B cell (primary cell): ENCODE measurements at regions not wholly inside any gene's neighbourhood (a gene's known extent, or its start where the extent isn't known, plus 50 kb on each side); places are given as distances from the start of the nearest gene placed in this dataset.

Experiments
- ATAC-seq: fragments of 200-7000 bp; cut with Tn5 transposase; one replicate; pipeline ENCODE4 v1.10.0; 2021; ENCODE audit warnings: low read depth, mild to moderate bottlenecking, moderate number of reproducible peaks, moderate library complexity
- CTCF ChIA-PET: fragments of 350-600 bp; sonication (Branson Sonifier 250); formaldehyde crosslinking; loops from one replicate; lab custom pipeline; 2021; ENCODE audit warnings: antibody characterized with exemption, inconsistent platforms; lab: Charles Lee
- POLR2A ChIA-PET: fragments of 350-600 bp; sonication (Branson Sonifier 250); formaldehyde crosslinking; loops from one replicate; lab custom pipeline; 2021; ENCODE audit warnings: antibody characterized with exemption; lab: Charles Lee
- DNase-seq: peaks from one replicate; pipeline ENCODE4 v3.0.0; 2013
- H2AFZ ChIP-seq: 2 replicates; pipeline ENCODE4 v1.6.1; 2012; ENCODE audit warnings: mild to moderate bottlenecking, low read depth, low read length; ENCODE audit not compliant: insufficient read depth, poor library complexity, severe bottlenecking
- H3K27ac ChIP-seq, 2 donors: 1 replicate in 1 of 2; 2 replicates in 1 of 2; pipeline ENCODE4 v1.5.1; 2012 to 2013; ENCODE audit warnings: low read length in 2 of 2, mild to moderate bottlenecking in 2 of 2, moderate library complexity in 1 of 2
- H3K27me3 ChIP-seq, 4 experiments: fragments of 200-600 bp in 1 of 4; sonication (generic) in 1 of 4; replicated peaks in 1 of 4; 1 replicate in 2 of 4; 2 replicates in 2 of 4; pipeline versions ENCODE4 v1.6.1 to v1.7.0; 2013 to 2016; ENCODE audit warnings: low read length in 3 of 4, mild to moderate bottlenecking in 2 of 4, mixed read lengths in 1 of 4, moderate library complexity in 1 of 4; ENCODE audit not compliant: insufficient read depth in 4 of 4, control insufficient read depth in 3 of 4; ENCODE audit errors: control extremely low read depth in 1 of 4
- H3K36me3 ChIP-seq, 2 experiments: replicated peaks in 1 of 2; 1 replicate in 1 of 2; 2 replicates in 1 of 2; pipeline versions ENCODE4 v1.6.1 to v1.7.1; 2013; ENCODE audit warnings: low read length in 1 of 2; ENCODE audit not compliant: insufficient read depth in 2 of 2, control insufficient read depth in 1 of 2; ENCODE audit errors: control extremely low read depth in 1 of 2, extremely low read depth in 1 of 2
- H3K4me1 ChIP-seq, 2 donors: fragments of 200-600 bp in 1 of 2; sonication (generic) in 1 of 2; 1 replicate in 1 of 2; 2 replicates in 1 of 2; pipeline versions ENCODE4 v1.5.1 to v1.6.1; 2013 to 2017; ENCODE audit warnings: low read length in 2 of 2; ENCODE audit not compliant: control insufficient read depth in 2 of 2, insufficient read depth in 2 of 2
- H3K4me2 ChIP-seq: replicated peaks from 2 replicates; pipeline ENCODE3; 2012; ENCODE audit warnings: mild to moderate bottlenecking, low read depth, low read length; ENCODE audit not compliant: poor library complexity, severe bottlenecking
- H3K4me3 ChIP-seq, 5 experiments: fragments of 200-600 bp in 1 of 5; sonication (generic) in 1 of 5; 1 replicate in 3 of 5; 2 replicates in 2 of 5; pipeline versions ENCODE4 v1.5.1 to v1.7.0; 2011 to 2016; ENCODE audit warnings: low read length in 4 of 5, mild to moderate bottlenecking in 4 of 5, low read depth in 2 of 5, control low read depth in 1 of 5, moderate library complexity in 1 of 5; ENCODE audit not compliant: insufficient read depth in 1 of 5; ENCODE audit errors: control extremely low read depth in 1 of 5, extremely low read depth in 1 of 5
- H3K79me2 ChIP-seq: fragments of 200-600 bp; sonication (generic); one replicate; pipeline ENCODE4 v1.6.0; 2016; ENCODE audit warnings: low read length; ENCODE audit not compliant: control insufficient read depth, insufficient read depth
- H3K9ac ChIP-seq: fragments of 200-600 bp; sonication (generic); 2 replicates; pipeline ENCODE4 v1.6.1; 2017; ENCODE audit warnings: mild to moderate bottlenecking, low read length, moderate library complexity
- H3K9me3 ChIP-seq, 3 donors: one replicate each; pipeline versions ENCODE4 v1.6.1 to v1.7.1; 2013; ENCODE audit warnings: low read length in 2 of 3; ENCODE audit not compliant: control insufficient read depth in 2 of 3, insufficient read depth in 1 of 3; ENCODE audit errors: control extremely low read depth in 1 of 3
- H4K20me1 ChIP-seq: 2 replicates; pipeline ENCODE4 v1.6.0; 2012; ENCODE audit warnings: mild to moderate bottlenecking, low read length; ENCODE audit not compliant: insufficient read depth, control insufficient read depth, poor library complexity, severe bottlenecking
- H3K27ac Mint-ChIP-seq: one replicate; pipeline ENCODE4 v1.8.0; 2021; ENCODE audit warnings: mixed read lengths
- H3K27me3 Mint-ChIP-seq: one replicate; pipeline ENCODE4 v1.8.0; 2021; ENCODE audit warnings: mixed read lengths
- H3K4me1 Mint-ChIP-seq: one replicate; pipeline ENCODE4 v1.8.0; 2021; ENCODE audit warnings: mixed read lengths
- H3K4me3 Mint-ChIP-seq: one replicate; pipeline ENCODE4 v1.8.0; 2021; ENCODE audit warnings: mixed read lengths
- H3K9me3 Mint-ChIP-seq: one replicate; pipeline ENCODE4 v1.8.0; 2022; ENCODE audit warnings: mixed read lengths; ENCODE audit not compliant: insufficient read depth
- EZH2 ChIP-seq: IDR thresholded peaks from 2 replicates; pipeline ENCODE4 v1.6.1; 2012; ENCODE audit warnings: borderline replicate concordance, low read depth, mild to moderate bottlenecking, moderate library complexity, low read length; ENCODE audit not compliant: insufficient read depth, poor library complexity, severe bottlenecking
- WGBS: methylation state at CpG from one replicate; pipeline ENCODE4 v1.1.5; 2013; ENCODE audit warnings: missing lambda C conversion rate; ENCODE audit not compliant: insufficient coverage; 5-methylcytosine and 5-hydroxymethylcytosine counted together
- intact Hi-C: fragments of 100-400 bp; cut with micrococcal nuclease; formaldehyde crosslinking; loops from one replicate; pipeline ENCODE4 v1.10.0; 2022
- TF ChIP-seq, protein P1 (sequence below): fragments of 200-600 bp; IDR thresholded peaks from one replicate; pipeline ENCODE4 v1.8.0; 2022; ENCODE audit warnings: antibody characterized with exemption, mild to moderate bottlenecking

- H3K9me3 Mint-ChIP-seq, result no peaks in the 10 kb centered on the region
- intact Hi-C loops, result no loop called here
- peaks cover 71% of the 10 kb centered on the region for H3K4me1 Mint-ChIP-seq
- Histone ChIP-seq H3K9me3 (peaks cover 0 to 6% (median 0%) of the 10 kb centered on the region in 3 donors), H3K36me3 (no peaks in the 10 kb centered on the region), H4K20me1 (no peaks in the 10 kb centered on the region), H3K9ac (no peak overlapping the region), H3K4me3 (no peak overlapping the region), H3K79me2 (no peaks in the 10 kb centered on the region), H2AFZ (no peak overlapping the region), H3K4me1 (peaks cover 68 to 69% of the 10 kb centered on the region in 2 donors), H3K4me2 (peak overlapping the region; percentile 73), H3K27ac (peak overlapping the region; percentile 57 to 73), H3K27me3 (no peaks in the 10 kb centered on the region)
- DNase-seq, result no peak
- H3K27ac Mint-ChIP-seq, result peak overlapping the region; percentile 46
- peak overlapping the region; percentile 41 for H3K4me3 Mint-ChIP-seq
- WGBS, result 82% methylated on average over 4 of the region's 9 CpGs
- ATAC-seq, result no peak
- TF ChIP-seq, protein P1, sequence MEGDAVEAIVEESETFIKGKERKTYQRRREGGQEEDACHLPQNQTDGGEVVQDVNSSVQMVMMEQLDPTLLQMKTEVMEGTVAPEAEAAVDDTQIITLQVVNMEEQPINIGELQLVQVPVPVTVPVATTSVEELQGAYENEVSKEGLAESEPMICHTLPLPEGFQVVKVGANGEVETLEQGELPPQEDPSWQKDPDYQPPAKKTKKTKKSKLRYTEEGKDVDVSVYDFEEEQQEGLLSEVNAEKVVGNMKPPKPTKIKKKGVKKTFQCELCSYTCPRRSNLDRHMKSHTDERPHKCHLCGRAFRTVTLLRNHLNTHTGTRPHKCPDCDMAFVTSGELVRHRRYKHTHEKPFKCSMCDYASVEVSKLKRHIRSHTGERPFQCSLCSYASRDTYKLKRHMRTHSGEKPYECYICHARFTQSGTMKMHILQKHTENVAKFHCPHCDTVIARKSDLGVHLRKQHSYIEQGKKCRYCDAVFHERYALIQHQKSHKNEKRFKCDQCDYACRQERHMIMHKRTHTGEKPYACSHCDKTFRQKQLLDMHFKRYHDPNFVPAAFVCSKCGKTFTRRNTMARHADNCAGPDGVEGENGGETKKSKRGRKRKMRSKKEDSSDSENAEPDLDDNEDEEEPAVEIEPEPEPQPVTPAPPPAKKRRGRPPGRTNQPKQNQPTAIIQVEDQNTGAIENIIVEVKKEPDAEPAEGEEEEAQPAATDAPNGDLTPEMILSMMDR, result no peak
- TF ChIP-seq EZH2, result no peak
- POLR2A ChIA-PET, result no interaction called here
- H3K27me3 Mint-ChIP-seq, result peaks cover 4% of the 10 kb centered on the region
- CTCF ChIA-PET, result no interaction called here
Measured at GRCh38 chr12:107491856-107492255, 193.7 kb upstream of the PWP1 start.

DNA sequence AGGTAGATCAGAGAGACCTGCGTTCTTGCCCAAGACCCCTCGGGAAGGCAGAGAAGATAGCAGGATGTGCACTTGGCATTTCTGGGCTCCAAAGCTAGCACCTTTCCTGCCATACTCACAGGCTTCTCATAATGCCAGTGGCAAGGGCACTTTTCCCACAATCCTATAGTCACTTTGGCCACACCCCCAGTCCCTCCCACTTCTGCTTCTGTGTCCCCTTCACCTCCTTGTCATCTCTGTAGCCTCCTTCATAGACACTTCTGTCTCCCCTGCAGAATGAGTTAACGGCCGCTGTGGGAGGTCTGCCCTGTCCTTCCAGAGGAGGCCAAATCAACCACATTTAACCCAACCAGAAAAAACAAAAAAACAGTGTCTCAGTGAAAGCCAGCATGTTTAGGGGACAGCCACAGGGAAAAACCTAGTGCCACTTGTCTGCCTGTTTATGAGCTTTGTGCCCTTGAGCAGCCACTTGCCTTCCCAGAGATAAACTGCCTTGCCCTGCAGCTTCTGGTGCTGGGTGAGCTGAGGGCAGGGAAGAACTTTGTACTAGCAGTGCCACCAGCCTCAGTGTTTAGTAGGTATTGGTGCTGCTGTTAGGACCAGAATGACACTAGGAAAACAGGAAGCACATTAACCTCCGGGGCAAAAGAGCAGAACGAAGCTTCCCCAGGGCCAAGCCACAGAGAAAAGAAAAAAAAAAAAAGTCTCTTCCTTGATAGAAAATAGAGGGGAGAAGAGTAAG, 193.0 kb upstream of the PWP1 start:
- H3K4me3 Mint-ChIP-seq, result peak overlapping the region; percentile 75
- WGBS, result 59% methylated on average over 4 of the region's 6 CpGs
- peak overlapping the region; percentile 50 for H2AFZ ChIP-seq
- H3K79me2 ChIP-seq, result no peaks in the 10 kb centered on the region
- peak; percentile 79 for ATAC-seq
- H3K27me3 ChIP-seq, result no peaks in the 10 kb centered on the region
- intact Hi-C loops, result no loop called here
- peak; percentile 61 for DNase-seq
- H3K4me1 ChIP-seq, result peaks cover 64 to 66% of the 10 kb centered on the region in 2 donors
- ChIA-PET POLR2A (interaction anchor here (0.6 to 0.7 kb wide), 2 partner anchors 465 to 1142 kb away, joined by 3 to 4 read pairs; no protein-coding TSS in a partner anchor), CTCF (interaction anchor here (1.2 kb wide), 1 partner anchor 26 kb away, joined by 4 read pairs; no protein-coding TSS in a partner anchor)
- H3K4me3 ChIP-seq, result peak overlapping the region in 3 of 5 experiments; percentile 10 to 35 (median 10)
- peak overlapping the region; percentile 2 for H3K9ac ChIP-seq
- peaks cover 3% of the 10 kb centered on the region for H3K9me3 Mint-ChIP-seq
- TF ChIP-seq, protein P1, result no peak
- TF ChIP-seq EZH2, result no peak
- H3K36me3 ChIP-seq, result no peaks in the 10 kb centered on the region
- peaks cover 4% of the 10 kb centered on the region for H3K27me3 Mint-ChIP-seq
- H3K9me3 ChIP-seq, result peaks cover 0 to 6% (median 0%) of the 10 kb centered on the region in 3 donors
- H3K27ac ChIP-seq, result peak overlapping the region; percentile 57 to 73
- H4K20me1 ChIP-seq, result no peaks in the 10 kb centered on the region
- peak overlapping the region; percentile 73 for H3K4me2 ChIP-seq
- H3K4me1 Mint-ChIP-seq, result peaks cover 68% of the 10 kb centered on the region
- peak overlapping the region; percentile 90 for H3K27ac Mint-ChIP-seq
